Astrocyte of the cerebellum (primary cell): ENCODE measurements at regions not wholly inside any gene's neighbourhood (a gene's known extent, or its start where the extent isn't known, plus 50 kb on each side); places are given as distances from the start of the nearest gene placed in this dataset.

ENCODE experiments used
- DNase-seq: peaks from one replicate; pipeline ENCODE4 v3.0.0-alpha.2; 2011; ENCODE audit warnings: low read depth
- H3K4me3 ChIP-seq: 2 replicates; pipeline ENCODE4 v1.5.1; 2011; ENCODE audit warnings: mild to moderate bottlenecking, low read depth, low read length, moderate library complexity
- CTCF ChIP-seq: IDR thresholded peaks from 2 replicates; pipeline ENCODE4 v1.5.1; 2012; ENCODE audit warnings: low read length, low read depth, moderate library complexity, mild to moderate bottlenecking; ENCODE audit errors: missing control alignments
- in situ Hi-C: cut with HindIII; loops from 2 replicates; pipeline ENCODE4 v1.10.0; 2017; ENCODE audit warnings: low sequenced_read_pairs

GRCh38 chr3:194849166-194849875, 163.6 kb downstream of the FAM43A start:
- in situ Hi-C loops: no loop called here
- no peak for DNase-seq
- TF ChIP-seq CTCF: no peak
- H3K4me3 ChIP-seq: no peak overlapping the region

- no peak for TF ChIP-seq CTCF
- in situ Hi-C loops: no loop called here
- DNase-seq: no peak
- no peak overlapping the region for H3K4me3 ChIP-seq
These were observed 165.6 kb downstream of the FAM43A start for GRCh38 chr3:194851254-194851653.

- no peak for DNase-seq
- no peak for TF ChIP-seq CTCF
- in situ Hi-C loops: no loop called here
- H3K4me3 ChIP-seq: no peak overlapping the region
These were observed 166.3 kb downstream of the FAM43A start for GRCh38 chr3:194851941-194852340.

GRCh38 chr3:194852345-194852744, 166.7 kb downstream of the FAM43A start:
- in situ Hi-C loops: no loop called here
- H3K4me3 ChIP-seq: no peak overlapping the region
- no peak for TF ChIP-seq CTCF
- DNase-seq: no peak

GRCh38 chr3:194852831-194853508, 167.3 kb downstream of the FAM43A start:
- no peak overlapping the region for H3K4me3 ChIP-seq
- DNase-seq: no peak
- in situ Hi-C loops: no loop called here
- TF ChIP-seq CTCF: no peak

- in situ Hi-C loops: no loop called here
- DNase-seq: no peak
- no peak for TF ChIP-seq CTCF
- H3K4me3 ChIP-seq: no peak overlapping the region
These were observed 168.5 kb downstream of the FAM43A start for GRCh38 chr3:194854206-194854605.
